HEK293 (cell line): ENCODE measurements at regions not wholly inside any gene's neighbourhood (a gene's known extent, or its start where the extent isn't known, plus 50 kb on each side); places are given as distances from the start of the nearest gene placed in this dataset.

Experiments used
- CTCF ChIA-PET: fragments of 350-600 bp; formaldehyde crosslinking; extraction: SDS; loops from one replicate; lab custom pipeline; 2021; ENCODE audit warnings: antibody characterized with exemption; lab: Yijun Ruan, JAX
- POLR2A ChIA-PET: fragments of 300-600 bp; formaldehyde crosslinking; extraction: SDS; loops from one replicate; lab custom pipeline; 2020; ENCODE audit warnings: antibody characterized with exemption, inconsistent platforms; lab: Yijun Ruan, JAX
- H3K27ac ChIP-seq: fragments of 200-500 bp; sonication (Bioruptor generic); 2 replicates; pipeline ENCODE4 v1.5.1; 2014; ENCODE audit warnings: low read depth, low read length, control low read depth, inconsistent platforms; ENCODE audit errors: extremely low read depth
- H3K36me3 ChIP-seq, 2 experiments: fragments of 200-500 bp in 1 of 2; sonication (Bioruptor generic) in 1 of 2; 1 replicate in 1 of 2; 2 replicates in 1 of 2; pipeline ENCODE4 v1.5.1; 2014 to 2017; ENCODE audit warnings: inconsistent platforms in 2 of 2, low read length in 2 of 2; ENCODE audit not compliant: control insufficient read depth in 2 of 2, insufficient read depth in 1 of 2
- H3K4me1 ChIP-seq: fragments of 200-500 bp; sonication (Bioruptor generic); 2 replicates; pipeline ENCODE4 v1.5.1; 2014; ENCODE audit warnings: mild to moderate bottlenecking, low read length, inconsistent platforms; ENCODE audit not compliant: control insufficient read depth, insufficient read depth
- H3K4me3 ChIP-seq: 2 replicates; pipeline ENCODE4 v1.5.1; 2011; ENCODE audit warnings: low read depth, mild to moderate bottlenecking, control low read depth, low read length, moderate library complexity
- H3K9me3 ChIP-seq: fragments of 200-500 bp; sonication (Bioruptor generic); 2 replicates; pipeline ENCODE4 v1.5.1; 2014; ENCODE audit warnings: low read depth, low read length, inconsistent platforms; ENCODE audit not compliant: control insufficient read depth, insufficient read depth
- GLI2 ChIP-seq: fragments of 450-650 bp; formaldehyde crosslinking; IDR thresholded peaks from 2 replicates; pipeline ENCODE4; 2017; ENCODE audit warnings: missing biosample characterization, missing genetic modification characterization, low read depth, borderline replicate concordance
- KLF7 ChIP-seq: fragments of 450-650 bp; formaldehyde crosslinking; IDR thresholded peaks from 2 replicates; pipeline ENCODE4 v1.5.1; 2016; ENCODE audit warnings: missing biosample characterization, missing genetic modification characterization, borderline replicate concordance
- ZBTB21 ChIP-seq: fragments of 450-650 bp; formaldehyde crosslinking; IDR thresholded peaks from 2 replicates; pipeline ENCODE4 v1.5.1; 2017; ENCODE audit warnings: missing biosample characterization, missing genetic modification characterization
- ZBTB48 ChIP-seq: fragments of 450-650 bp; formaldehyde crosslinking; IDR thresholded peaks from 2 replicates; pipeline ENCODE4 v1.5.1; 2016; ENCODE audit warnings: missing biosample characterization, missing genetic modification characterization
- ZIC2 ChIP-seq: fragments of 450-650 bp; formaldehyde crosslinking; IDR thresholded peaks from 2 replicates; pipeline ENCODE4 v1.5.1; 2016; ENCODE audit warnings: missing biosample characterization, missing genetic modification characterization
- ZNF140 ChIP-seq: fragments of 450-650 bp; formaldehyde crosslinking; IDR thresholded peaks from 2 replicates; pipeline ENCODE4 v1.5.1; 2016; ENCODE audit warnings: missing biosample characterization, missing genetic modification characterization
- ZNF16 ChIP-seq: fragments of 450-650 bp; formaldehyde crosslinking; IDR thresholded peaks from 2 replicates; pipeline ENCODE4 v1.5.1; 2016; ENCODE audit warnings: low read depth, missing biosample characterization, missing genetic modification characterization
- ZNF19 ChIP-seq: fragments of 450-650 bp; formaldehyde crosslinking; IDR thresholded peaks from 2 replicates; pipeline ENCODE4; 2016; ENCODE audit warnings: missing biosample characterization, missing genetic modification characterization, low read depth
- ZNF223 ChIP-seq: fragments of 450-650 bp; formaldehyde crosslinking; IDR thresholded peaks from 2 replicates; pipeline ENCODE4 v1.5.1; 2016; ENCODE audit warnings: missing biosample characterization, missing genetic modification characterization
- ZNF707 ChIP-seq: fragments of 450-650 bp; formaldehyde crosslinking; IDR thresholded peaks from 2 replicates; pipeline ENCODE4 v1.5.1; 2016; ENCODE audit warnings: missing biosample characterization, missing genetic modification characterization
- ZNF830 ChIP-seq: fragments of 450-650 bp; IDR thresholded peaks from 2 replicates; pipeline ENCODE4 v1.5.0; 2018; ENCODE audit warnings: missing biosample characterization, missing genetic modification characterization, low read depth, mild to moderate bottlenecking, moderate library complexity
- ZSCAN16 ChIP-seq: fragments of 450-650 bp; formaldehyde crosslinking; IDR thresholded peaks from 2 replicates; pipeline ENCODE4 v1.5.1; 2016; ENCODE audit warnings: missing biosample characterization, missing genetic modification characterization
- TF ChIP-seq, protein P1 (sequence below): fragments of 450-650 bp; formaldehyde crosslinking; IDR thresholded peaks from 2 replicates; pipeline ENCODE4 v1.5.1; 2016; ENCODE audit warnings: missing biosample characterization, missing genetic modification characterization
- TF ChIP-seq, protein P2 (sequence below): fragments of 450-650 bp; IDR thresholded peaks from 2 replicates; pipeline ENCODE4 v1.5.1; 2018; ENCODE audit warnings: missing biosample characterization, mild to moderate bottlenecking, missing genetic modification characterization
- TF ChIP-seq, protein P3 (sequence below): fragments of 450-650 bp; formaldehyde crosslinking; conservative IDR thresholded peaks from 2 replicates; pipeline ENCODE4 v1.5.1; 2016; ENCODE audit warnings: low read depth, missing biosample characterization, missing genetic modification characterization

DNA sequence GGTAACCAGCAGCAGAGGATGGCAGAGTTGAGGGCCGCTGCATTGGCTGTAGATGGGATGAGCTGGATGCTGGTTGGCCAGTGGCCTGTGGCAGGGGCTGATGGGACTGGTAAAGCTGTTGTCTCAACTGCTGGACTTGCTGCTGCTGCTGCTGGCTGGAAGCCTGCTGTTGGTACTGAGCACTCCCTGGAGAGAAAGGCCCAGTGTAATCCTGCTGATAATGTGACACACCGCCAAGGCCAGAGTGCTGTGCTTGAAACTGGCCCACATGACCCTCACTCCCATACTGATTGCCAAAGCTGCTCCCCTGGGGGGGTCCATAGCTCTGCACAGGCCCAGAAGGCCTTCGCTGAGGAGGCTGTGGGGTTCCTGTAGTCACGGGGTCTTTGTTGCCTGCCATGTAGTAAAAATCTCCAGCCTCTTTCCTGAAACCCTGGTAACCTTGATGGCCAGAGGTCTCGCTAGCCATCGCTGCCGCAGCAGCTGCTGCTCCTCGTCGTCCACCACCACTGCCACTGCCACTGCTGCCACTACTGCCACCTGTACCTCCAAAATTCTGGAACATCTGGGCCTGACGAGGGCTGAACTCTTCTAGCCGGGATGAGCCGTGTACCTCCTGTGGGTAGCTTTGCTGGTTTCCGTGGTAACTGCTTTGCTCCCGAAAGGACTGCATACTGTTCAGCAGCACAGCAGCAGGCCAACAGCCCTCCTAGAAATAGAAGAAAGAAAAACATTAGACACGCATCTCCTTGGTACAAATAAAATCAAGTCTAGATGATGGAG is 55.6 kb downstream of the TCF20 start:
- CTCF ChIA-PET: no interaction called here

DNA sequence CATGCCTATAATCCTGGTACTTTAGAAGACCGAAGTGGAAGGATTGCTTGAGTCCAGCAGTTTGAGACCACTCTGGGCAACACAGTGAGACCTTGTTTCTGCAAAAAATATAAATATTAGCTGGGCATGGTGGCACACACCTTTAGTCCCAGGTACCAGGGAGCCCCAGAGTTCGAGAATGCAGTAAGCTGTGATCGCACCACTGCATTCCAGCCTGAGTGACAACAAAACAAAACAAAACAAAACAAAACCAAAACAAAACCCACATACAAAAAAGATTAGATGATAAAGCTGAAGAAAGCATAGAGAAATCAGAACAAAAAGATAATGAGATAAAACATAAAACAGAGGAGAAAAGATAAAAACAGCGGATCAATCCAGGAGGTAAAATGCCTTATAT is 62.1 kb downstream of the TCF20 start:
- ChIA-PET POLR2A (no interaction called here), CTCF (interaction anchor here (0.6 to 0.7 kb wide), 2 partner anchors 11 to 265 kb away, joined by 4 read pairs; no protein-coding TSS in a partner anchor)
- peaks cover 10 to 54% of the 10 kb centered on the region in 2 experiments; a peak in 2 of 3 replicates for H3K36me3 ChIP-seq
- H3K4me1 ChIP-seq: no peaks in the 10 kb centered on the region; the same call in 1 of the 2 replicates
- no peaks in the 10 kb centered on the region for H3K9me3 ChIP-seq
- H3K4me3 ChIP-seq: no peak overlapping the region
- H3K27ac ChIP-seq: no peak overlapping the region
- TF ChIP-seq ZBTB48: no peak
- TF ChIP-seq ZNF707 (tag by site-specific recombination): no peak
- TF ChIP-seq, protein P1, sequence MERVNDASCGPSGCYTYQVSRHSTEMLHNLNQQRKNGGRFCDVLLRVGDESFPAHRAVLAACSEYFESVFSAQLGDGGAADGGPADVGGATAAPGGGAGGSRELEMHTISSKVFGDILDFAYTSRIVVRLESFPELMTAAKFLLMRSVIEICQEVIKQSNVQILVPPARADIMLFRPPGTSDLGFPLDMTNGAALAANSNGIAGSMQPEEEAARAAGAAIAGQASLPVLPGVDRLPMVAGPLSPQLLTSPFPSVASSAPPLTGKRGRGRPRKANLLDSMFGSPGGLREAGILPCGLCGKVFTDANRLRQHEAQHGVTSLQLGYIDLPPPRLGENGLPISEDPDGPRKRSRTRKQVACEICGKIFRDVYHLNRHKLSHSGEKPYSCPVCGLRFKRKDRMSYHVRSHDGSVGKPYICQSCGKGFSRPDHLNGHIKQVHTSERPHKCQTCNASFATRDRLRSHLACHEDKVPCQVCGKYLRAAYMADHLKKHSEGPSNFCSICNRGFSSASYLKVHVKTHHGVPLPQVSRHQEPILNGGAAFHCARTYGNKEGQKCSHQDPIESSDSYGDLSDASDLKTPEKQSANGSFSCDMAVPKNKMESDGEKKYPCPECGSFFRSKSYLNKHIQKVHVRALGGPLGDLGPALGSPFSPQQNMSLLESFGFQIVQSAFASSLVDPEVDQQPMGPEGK (tag by site-specific recombination): no peak
- TF ChIP-seq, protein P2, sequence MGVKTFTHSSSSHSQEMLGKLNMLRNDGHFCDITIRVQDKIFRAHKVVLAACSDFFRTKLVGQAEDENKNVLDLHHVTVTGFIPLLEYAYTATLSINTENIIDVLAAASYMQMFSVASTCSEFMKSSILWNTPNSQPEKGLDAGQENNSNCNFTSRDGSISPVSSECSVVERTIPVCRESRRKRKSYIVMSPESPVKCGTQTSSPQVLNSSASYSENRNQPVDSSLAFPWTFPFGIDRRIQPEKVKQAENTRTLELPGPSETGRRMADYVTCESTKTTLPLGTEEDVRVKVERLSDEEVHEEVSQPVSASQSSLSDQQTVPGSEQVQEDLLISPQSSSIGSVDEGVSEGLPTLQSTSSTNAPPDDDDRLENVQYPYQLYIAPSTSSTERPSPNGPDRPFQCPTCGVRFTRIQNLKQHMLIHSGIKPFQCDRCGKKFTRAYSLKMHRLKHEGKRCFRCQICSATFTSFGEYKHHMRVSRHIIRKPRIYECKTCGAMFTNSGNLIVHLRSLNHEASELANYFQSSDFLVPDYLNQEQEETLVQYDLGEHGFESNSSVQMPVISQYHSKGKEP (tag by site-specific recombination): no peak
- TF ChIP-seq, protein P3, sequence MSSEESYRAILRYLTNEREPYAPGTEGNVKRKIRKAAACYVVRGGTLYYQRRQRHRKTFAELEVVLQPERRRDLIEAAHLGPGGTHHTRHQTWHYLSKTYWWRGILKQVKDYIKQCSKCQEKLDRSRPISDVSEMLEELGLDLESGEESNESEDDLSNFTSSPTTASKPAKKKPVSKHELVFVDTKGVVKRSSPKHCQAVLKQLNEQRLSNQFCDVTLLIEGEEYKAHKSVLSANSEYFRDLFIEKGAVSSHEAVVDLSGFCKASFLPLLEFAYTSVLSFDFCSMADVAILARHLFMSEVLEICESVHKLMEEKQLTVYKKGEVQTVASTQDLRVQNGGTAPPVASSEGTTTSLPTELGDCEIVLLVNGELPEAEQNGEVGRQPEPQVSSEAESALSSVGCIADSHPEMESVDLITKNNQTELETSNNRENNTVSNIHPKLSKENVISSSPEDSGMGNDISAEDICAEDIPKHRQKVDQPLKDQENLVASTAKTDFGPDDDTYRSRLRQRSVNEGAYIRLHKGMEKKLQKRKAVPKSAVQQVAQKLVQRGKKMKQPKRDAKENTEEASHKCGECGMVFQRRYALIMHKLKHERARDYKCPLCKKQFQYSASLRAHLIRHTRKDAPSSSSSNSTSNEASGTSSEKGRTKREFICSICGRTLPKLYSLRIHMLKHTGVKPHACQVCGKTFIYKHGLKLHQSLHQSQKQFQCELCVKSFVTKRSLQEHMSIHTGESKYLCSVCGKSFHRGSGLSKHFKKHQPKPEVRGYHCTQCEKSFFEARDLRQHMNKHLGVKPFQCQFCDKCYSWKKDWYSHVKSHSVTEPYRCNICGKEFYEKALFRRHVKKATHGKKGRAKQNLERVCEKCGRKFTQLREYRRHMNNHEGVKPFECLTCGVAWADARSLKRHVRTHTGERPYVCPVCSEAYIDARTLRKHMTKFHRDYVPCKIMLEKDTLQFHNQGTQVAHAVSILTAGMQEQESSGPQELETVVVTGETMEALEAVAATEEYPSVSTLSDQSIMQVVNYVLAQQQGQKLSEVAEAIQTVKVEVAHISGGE (tag by site-specific recombination): no peak
- TF ChIP-seq ZNF223 (tag by site-specific recombination): no peak
- TF ChIP-seq ZNF16: no peak
- no peak for TF ChIP-seq ZSCAN16 (tag by site-specific recombination)
- no peak for TF ChIP-seq GLI2 (tag by site-specific recombination)
- no peak for TF ChIP-seq ZBTB21 (tag by site-specific recombination)
- TF ChIP-seq ZNF830 (tag by site-specific recombination): no peak
- TF ChIP-seq ZNF19 (tag by site-specific recombination): no peak
- no peak for TF ChIP-seq ZNF140 (tag by site-specific recombination)

More for the DNA sequence above, 55.6 kb downstream of the TCF20 start:
- Histone ChIP-seq H3K4me1 (peaks cover 6% of the 10 kb centered on the region; the same call in 1 of the 2 replicates), H3K27ac (no peak overlapping the region), H3K36me3 (peaks cover 12 to 55% of the 10 kb centered on the region in 2 experiments), H3K4me3 (no peak overlapping the region), H3K9me3 (no peaks in the 10 kb centered on the region)
- TF ChIP-seq KLF7 (tag by site-specific recombination) (no peak), ZIC2 (tag by site-specific recombination) (peak; percentile 91)
- POLR2A ChIA-PET: no interaction called here
